ENCODE measurements at regions not wholly inside any gene's neighbourhood (a gene's known extent, or its start where the extent isn't known, plus 50 kb on each side); places are given as distances from the start of the nearest gene placed in this dataset.

DNA sequence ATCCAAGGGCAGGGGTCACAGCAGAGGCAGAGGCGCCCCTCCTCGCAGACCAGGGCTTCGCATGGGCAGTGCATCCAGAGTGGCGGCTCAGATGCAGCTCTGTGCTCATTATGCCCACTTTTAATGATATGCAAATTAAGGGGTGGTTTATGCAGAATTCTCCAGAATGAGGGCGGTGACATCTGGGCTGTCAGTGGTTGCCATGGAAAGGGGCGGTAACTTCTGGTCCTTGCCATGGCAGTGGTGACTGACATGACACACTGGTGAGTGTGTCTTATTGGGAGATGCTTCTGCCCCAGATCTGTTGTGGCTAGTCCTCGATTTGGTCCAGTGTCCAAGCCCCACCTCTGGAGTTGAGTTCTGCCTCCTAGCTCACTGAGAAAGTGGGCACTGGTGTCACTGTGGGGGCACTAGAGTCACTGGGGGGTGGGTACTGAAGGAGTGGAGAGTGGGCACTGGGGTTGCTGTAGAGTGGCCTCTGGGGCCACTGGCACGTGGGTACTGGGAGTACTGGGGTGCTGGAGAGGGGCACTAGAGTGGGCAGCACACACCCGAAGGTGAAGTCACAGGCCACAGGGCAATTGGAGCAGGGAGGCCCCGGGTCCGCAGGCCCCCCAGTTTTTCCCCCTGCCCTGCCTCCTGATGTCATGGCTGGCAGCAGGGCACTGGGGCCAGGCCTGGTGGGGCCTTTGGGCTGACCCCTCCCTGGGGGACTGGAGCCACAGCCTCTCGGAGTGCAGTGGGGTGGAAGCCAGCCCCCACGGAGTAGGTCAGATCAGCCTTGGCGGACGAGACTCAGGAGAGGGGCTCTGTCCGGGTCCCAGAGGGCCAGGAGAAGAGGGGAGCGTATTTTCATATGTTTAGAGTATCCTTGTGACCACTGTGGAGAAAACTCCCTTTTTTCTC lies 98.6 kb upstream of the NKX1-1 start:
- DNase-seq (ENCODE audit: low read depth), result no peak
- no peak for TF ChIP-seq CTCF (IDR thresholded peaks at IDR 0.05; ENCODE audit: insufficient read depth, low read depth, low read length, missing control alignments)
- H3K4me3 ChIP-seq (ENCODE audit: low read length), result no peak overlapping the region

DNA sequence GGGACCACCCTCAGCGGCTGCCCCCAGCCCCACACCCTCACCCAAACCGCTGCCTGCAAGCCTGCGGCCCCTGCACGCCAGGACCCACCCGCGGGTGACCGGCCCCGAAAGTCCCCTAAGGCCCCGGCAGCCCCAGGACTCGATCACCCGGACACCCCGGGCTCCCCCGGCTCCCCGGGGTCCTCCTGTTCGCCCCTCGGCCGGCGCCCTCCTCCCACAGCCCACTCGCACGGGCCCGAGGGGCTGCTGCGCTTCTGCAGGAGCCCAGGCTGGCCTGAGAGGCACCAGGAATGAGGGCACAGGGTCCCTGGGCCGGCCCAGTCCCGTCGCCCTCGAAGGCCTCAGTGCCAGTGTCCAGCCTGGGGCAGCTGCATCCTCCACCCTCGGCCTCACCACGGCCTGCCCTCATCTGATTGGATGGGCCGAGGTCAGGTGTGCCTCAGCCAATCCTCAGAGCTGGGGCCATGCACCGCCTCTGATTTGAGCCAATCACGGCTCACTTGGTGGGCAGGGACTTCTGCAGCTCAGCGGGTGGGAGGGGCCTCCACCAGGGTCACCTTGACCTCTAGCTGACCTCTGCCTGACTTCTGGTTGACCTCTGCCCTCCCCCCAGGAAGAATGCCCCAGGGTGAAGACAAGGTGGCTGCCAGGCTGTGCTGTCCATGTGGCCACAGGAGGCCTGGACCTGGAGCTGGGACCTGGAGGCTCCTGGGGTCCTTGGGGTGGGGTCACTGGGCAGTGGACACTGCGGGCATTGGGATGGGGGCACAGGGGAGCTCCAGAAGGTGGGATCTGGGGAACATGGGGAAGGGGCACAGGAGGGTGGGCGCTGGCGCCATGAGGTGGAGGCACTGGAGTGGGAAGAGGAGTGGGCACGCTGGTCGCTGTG lies 97.6 kb upstream of the NKX1-1 start:
- no peak for TF ChIP-seq CTCF (IDR thresholded peaks at IDR 0.05; ENCODE audit: insufficient read depth, low read depth, low read length, missing control alignments)
- H3K4me3 ChIP-seq (ENCODE audit: low read length), result no peak overlapping the region
- no peak for DNase-seq (ENCODE audit: low read depth)

DNA sequence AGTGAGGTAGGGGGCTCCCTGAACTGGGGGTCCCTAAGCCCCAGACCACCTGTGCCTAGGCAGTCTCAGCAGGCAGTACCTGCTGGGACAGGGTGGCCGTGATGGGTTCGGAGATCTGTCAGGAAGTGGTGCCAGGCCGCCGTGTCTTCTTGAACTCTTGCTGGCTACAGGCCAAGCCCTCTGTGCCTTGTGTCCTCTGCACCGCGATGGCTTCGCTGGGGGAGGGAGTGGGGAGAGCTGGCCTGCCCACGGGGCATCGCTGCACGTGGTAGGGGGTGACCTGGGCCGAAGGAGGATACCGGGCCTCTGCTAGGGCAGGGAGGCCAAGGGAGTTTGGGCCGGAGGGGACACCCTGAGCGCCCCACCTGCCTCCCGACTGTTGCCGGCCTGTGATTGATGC lies 96.7 kb upstream of the NKX1-1 start:
- H3K4me3 ChIP-seq (ENCODE audit: low read length), result no peak overlapping the region
- TF ChIP-seq CTCF (IDR thresholded peaks at IDR 0.05; ENCODE audit: insufficient read depth, low read depth, low read length, missing control alignments), result no peak
- DNase-seq (ENCODE audit: low read depth), result no peak

DNA sequence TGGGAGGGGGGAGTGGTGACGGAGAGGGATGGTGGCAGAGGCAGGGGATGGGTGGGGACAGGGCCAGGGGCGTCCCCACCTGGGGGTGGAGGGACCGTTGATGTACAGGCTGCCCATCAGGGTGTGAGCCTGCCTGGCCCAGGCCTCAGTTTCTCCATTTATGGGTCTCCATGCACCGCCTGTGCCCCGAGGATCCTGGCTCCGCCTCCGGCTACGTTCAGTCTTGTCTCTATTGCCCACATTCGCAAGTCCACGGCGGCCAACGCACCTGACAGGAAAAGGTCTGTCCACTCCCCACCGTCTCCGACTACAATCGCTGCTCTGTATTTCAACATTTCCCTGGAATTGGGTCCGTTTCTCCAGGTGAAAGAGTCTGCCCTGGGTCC lies 96.3 kb upstream of the NKX1-1 start:
- H3K4me3 ChIP-seq (ENCODE audit: low read length), result no peak overlapping the region
- TF ChIP-seq CTCF (IDR thresholded peaks at IDR 0.05; ENCODE audit: insufficient read depth, low read depth, low read length, missing control alignments), result no peak
- no peak for DNase-seq (ENCODE audit: low read depth)

- no peak overlapping the region for H3K4me3 ChIP-seq (ENCODE audit: low read length)
- TF ChIP-seq CTCF (IDR thresholded peaks at IDR 0.05; ENCODE audit: insufficient read depth, low read depth, low read length, missing control alignments), result no peak
- no peak for DNase-seq (ENCODE audit: low read depth)
These were observed 95.7 kb upstream of the NKX1-1 start for GRCh38 chr4:1501754-1502500.

DNA sequence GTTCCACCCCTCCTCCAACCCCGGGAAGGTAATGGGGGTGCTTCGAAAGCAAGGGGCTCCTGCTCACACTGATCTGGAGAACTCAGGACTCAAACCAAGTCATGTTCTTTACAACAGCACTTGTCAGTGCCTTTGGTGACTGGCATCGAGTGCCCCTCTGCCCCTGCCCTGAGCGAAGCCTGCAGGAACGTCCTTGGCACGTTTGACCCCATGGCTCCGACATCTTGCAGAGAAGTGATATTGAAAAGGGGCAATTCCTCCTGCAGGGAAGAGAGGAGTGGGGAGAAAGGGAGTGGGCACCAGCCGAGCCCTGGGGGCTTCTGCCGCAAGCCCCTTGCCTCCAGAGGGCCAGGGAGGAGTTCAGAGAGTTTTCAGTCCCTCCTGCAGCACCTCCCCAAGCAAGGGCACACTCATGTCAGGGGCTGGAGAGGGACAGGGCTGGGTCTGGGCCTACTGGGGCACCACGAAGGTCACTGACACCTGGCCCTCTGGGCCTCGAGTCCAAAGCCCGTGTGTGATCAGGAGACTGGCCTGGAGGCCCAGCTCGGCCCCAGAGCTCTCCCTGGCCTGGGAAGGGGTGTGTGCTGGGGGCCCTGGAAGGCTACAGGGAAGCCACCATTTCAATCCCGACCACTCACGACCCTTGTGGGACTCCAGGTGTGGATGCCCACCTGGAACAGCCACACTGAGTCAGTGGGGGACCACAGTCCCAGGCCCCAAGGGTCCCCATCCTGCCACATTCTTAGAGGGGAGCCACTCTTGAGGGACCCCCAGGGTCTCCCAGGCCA lies 94.9 kb upstream of the NKX1-1 start:
- no peak for TF ChIP-seq CTCF (IDR thresholded peaks at IDR 0.05; ENCODE audit: insufficient read depth, low read depth, low read length, missing control alignments)
- DNase-seq (ENCODE audit: low read depth), result no peak
- no peak overlapping the region for H3K4me3 ChIP-seq (ENCODE audit: low read length)
